ENCODE measurements at regions not wholly inside any gene's neighbourhood (a gene's known extent, or its start where the extent isn't known, plus 50 kb on each side); places are given as distances from the start of the nearest gene placed in this dataset.

DNA sequence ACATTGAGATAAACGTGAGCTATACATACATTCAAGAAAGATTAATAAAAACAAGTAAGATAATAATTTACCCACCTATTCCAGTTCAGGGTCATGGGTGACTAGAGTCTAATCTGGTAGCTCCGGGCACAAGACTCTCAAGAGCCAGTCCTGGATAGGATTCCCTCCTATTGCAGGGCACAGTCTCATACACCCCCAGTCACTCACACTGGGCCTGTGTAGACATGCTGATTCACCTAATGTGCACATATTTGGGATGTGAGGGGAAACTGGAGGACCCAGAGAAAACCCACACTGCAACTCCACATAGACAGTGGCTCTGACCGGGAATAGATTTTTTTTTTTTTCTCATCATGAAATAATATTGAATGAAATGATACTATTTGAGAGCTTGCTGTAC is 81.5 kb upstream of the THUMPD2 start:
- Histone ChIP-seq H3K27me3 (ENCODE audit: control insufficient read depth in 3 of 3, insufficient read depth in 3 of 3, low read length in 2 of 3) (no peaks in the 10 kb centered on the region), H3K36me3 (ENCODE audit: control insufficient read depth in 4 of 4, insufficient read depth in 4 of 4, low read length in 4 of 4) (no peaks in the 10 kb centered on the region), H3K9ac (ENCODE audit: insufficient read depth in 1 of 2, low read length in 2 of 2) (no peak overlapping the region), H3K9me3 (ENCODE audit: control insufficient read depth in 4 of 4, insufficient read depth in 3 of 4, low read length in 3 of 4) (peaks cover 0 to 4% (median 0%) of the 10 kb centered on the region in 4 donors), H3K27ac (ENCODE audit: low read depth in 1 of 2, low read length in 1 of 2) (no peak overlapping the region), H3K4me1 (ENCODE audit: control insufficient read depth in 5 of 5, insufficient read depth in 5 of 5, low read length in 5 of 5) (no peaks in the 10 kb centered on the region), H3K4me3 (no peak overlapping the region)
- no peak for TF ChIP-seq CTCF (IDR thresholded peaks at IDR 0.05; ENCODE audit: control extremely low read depth, extremely low read depth)
- DNase-seq, result no peak
- WGBS, 2 donors, result 77 to 93% methylated on average over 3 of the region's 3 CpGs
- ATAC-seq (ENCODE audit: insufficient read depth, low FRiP score), result no peak

DNA sequence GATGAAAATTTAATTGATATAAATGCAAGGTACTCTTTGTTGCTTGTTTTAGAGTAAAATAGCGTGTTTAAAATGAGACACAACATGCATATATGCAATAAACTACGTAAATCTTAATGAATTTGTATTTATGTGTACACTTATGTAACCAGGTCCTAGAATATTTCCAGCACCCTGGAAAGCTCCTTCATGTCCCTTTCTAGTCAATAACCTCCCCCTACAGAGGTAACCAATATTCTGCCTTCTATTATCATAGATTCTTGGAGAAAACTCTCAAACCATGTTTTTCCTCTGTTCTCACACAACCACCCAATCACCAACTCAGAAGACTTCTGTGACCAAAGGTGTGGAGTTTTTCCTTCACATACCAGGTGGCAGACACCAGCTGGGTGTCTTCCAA is 79.6 kb upstream of the THUMPD2 start:
- no peak for ATAC-seq (ENCODE audit: insufficient read depth, low FRiP score)
- no peak overlapping the region for H3K4me3 ChIP-seq
- no peak overlapping the region for H3K9ac ChIP-seq (ENCODE audit: insufficient read depth in 1 of 2, low read length in 2 of 2)
- WGBS, 2 donors, result 81 to 94% methylated on average over 2 of the region's 2 CpGs
- H3K27ac ChIP-seq (ENCODE audit: low read depth in 1 of 2, low read length in 1 of 2), result no peak overlapping the region
- no peaks in the 10 kb centered on the region for H3K27me3 ChIP-seq (ENCODE audit: control insufficient read depth in 3 of 3, insufficient read depth in 3 of 3, low read length in 2 of 3)
- no peak for TF ChIP-seq CTCF (IDR thresholded peaks at IDR 0.05; ENCODE audit: control extremely low read depth, extremely low read depth)
- H3K36me3 ChIP-seq (ENCODE audit: control insufficient read depth in 4 of 4, insufficient read depth in 4 of 4, low read length in 4 of 4), result no peaks in the 10 kb centered on the region
- H3K9me3 ChIP-seq (ENCODE audit: control insufficient read depth in 4 of 4, insufficient read depth in 3 of 4, low read length in 3 of 4), result peaks cover 0 to under 1% (median 0%) of the 10 kb centered on the region in 4 donors
- no peaks in the 10 kb centered on the region for H3K4me1 ChIP-seq (ENCODE audit: control insufficient read depth in 5 of 5, insufficient read depth in 5 of 5, low read length in 5 of 5)
- peak in 1 of 3 donors; percentile 7 for DNase-seq

GRCh38 chr2:39855856-39856255 is 76.8 kb upstream of the THUMPD2 start:
- no peak for TF ChIP-seq CTCF (IDR thresholded peaks at IDR 0.05; ENCODE audit: control extremely low read depth, extremely low read depth)
- 94 to 95% methylated on average over 3 of the region's 3 CpGs for WGBS, 2 donors
- no peak overlapping the region for H3K4me3 ChIP-seq
- H3K9me3 ChIP-seq (ENCODE audit: control insufficient read depth in 4 of 4, insufficient read depth in 3 of 4, low read length in 3 of 4), result no peaks in the 10 kb centered on the region
- H3K36me3 ChIP-seq (ENCODE audit: control insufficient read depth in 4 of 4, insufficient read depth in 4 of 4, low read length in 4 of 4), result no peaks in the 10 kb centered on the region
- no peak overlapping the region for H3K27ac ChIP-seq (ENCODE audit: low read depth in 1 of 2, low read length in 1 of 2)
- H3K4me1 ChIP-seq (ENCODE audit: control insufficient read depth in 5 of 5, insufficient read depth in 5 of 5, low read length in 5 of 5), result peaks cover 0 to 9% (median 0%) of the 10 kb centered on the region in 5 donors
- no peak overlapping the region for H3K9ac ChIP-seq (ENCODE audit: insufficient read depth in 1 of 2, low read length in 2 of 2)
- ATAC-seq (ENCODE audit: insufficient read depth, low FRiP score) (no peak), DNase-seq (no peak)
- no peaks in the 10 kb centered on the region for H3K27me3 ChIP-seq (ENCODE audit: control insufficient read depth in 3 of 3, insufficient read depth in 3 of 3, low read length in 2 of 3)

GRCh38 chr2:39854771-39855170 is 75.7 kb upstream of the THUMPD2 start:
- no peak overlapping the region for H3K27ac ChIP-seq (ENCODE audit: low read depth in 1 of 2, low read length in 1 of 2)
- H3K4me1 ChIP-seq (ENCODE audit: control insufficient read depth in 5 of 5, insufficient read depth in 5 of 5, low read length in 5 of 5), result peaks cover 0 to 9% (median 0%) of the 10 kb centered on the region in 5 donors
- no peaks in the 10 kb centered on the region for H3K27me3 ChIP-seq (ENCODE audit: control insufficient read depth in 3 of 3, insufficient read depth in 3 of 3, low read length in 2 of 3)
- H3K36me3 ChIP-seq (ENCODE audit: control insufficient read depth in 4 of 4, insufficient read depth in 4 of 4, low read length in 4 of 4), result no peaks in the 10 kb centered on the region
- WGBS, 2 donors, result 36 to 71% methylated on average over 5 of the region's 5 CpGs
- TF ChIP-seq CTCF (IDR thresholded peaks at IDR 0.05; ENCODE audit: control extremely low read depth, extremely low read depth), result no peak
- H3K9ac ChIP-seq (ENCODE audit: insufficient read depth in 1 of 2, low read length in 2 of 2), result no peak overlapping the region
- no peak for ATAC-seq (ENCODE audit: insufficient read depth, low FRiP score)
- no peak for DNase-seq
- H3K9me3 ChIP-seq (ENCODE audit: control insufficient read depth in 4 of 4, insufficient read depth in 3 of 4, low read length in 3 of 4), result no peaks in the 10 kb centered on the region
- no peak overlapping the region for H3K4me3 ChIP-seq

Measured in lung (tissue), 11 donors.